ENCODE measurements at regions not wholly inside any gene's neighbourhood (a gene's known extent, or its start where the extent isn't known, plus 50 kb on each side); places are given as distances from the start of the nearest gene placed in this dataset.
A peak's percentile ranks its signal among the peaks of the same experiment; 100 is the strongest.
"Not testable (repeated sequence)": the region's sequence is repeated elsewhere in the genome, so short reads cannot be mapped to it uniquely, and the experiment has no call there.

GRCh38 chr3:95718168-95718567, 1096.2 kb upstream of the EPHA6 start:
- DNase-seq = no peak

GRCh38 chr3:95719481-95719880, 1094.9 kb upstream of the EPHA6 start:
- DNase-seq = no peak

GRCh38 chr3:95721938-95722337, 1092.5 kb upstream of the EPHA6 start:
- no peak for DNase-seq

GRCh38 chr3:95725770-95726169, 1088.6 kb upstream of the EPHA6 start:
- no peak for DNase-seq

DNA sequence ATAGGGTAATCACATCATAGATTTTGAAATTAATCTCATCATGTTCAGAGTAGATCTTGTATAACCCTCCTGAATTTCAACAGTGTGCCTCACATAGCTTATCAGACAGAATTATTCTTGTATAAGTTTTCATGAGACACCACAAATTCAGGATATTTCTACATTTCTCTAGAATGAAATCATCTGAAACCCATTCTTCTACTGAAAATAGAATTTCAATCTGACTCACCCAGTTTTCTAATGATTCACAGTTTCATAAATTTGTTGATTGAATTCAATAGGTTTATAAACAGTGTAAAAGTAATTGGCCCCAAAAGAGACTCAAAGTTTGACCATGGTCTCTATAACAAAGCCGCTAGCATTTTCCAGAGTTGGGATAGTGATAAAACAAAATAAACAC, 1082.6 kb upstream of the EPHA6 start:
- DNase-seq = no peak

DNA sequence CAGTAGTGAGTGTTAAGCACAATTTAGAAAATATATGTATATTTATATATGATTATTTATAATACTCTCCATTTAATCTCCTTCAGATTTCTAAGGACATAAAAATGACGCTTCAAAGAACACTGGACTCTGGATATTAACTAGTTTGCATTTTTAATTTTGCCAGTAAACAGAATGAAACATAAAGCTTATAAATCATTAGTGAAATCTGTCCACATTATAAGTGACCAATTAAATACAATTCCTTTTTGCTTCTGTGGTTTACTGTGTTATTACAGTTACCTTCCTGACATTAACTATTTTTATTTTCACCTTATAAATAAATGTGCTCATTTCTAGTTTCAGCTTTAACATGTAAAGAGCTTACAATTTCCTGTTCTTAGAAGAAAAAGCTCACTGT, 1081.1 kb upstream of the EPHA6 start:
- no peak for DNase-seq

GRCh38 chr3:95738045-95738444, 1076.3 kb upstream of the EPHA6 start:
- no peak for DNase-seq

- DNase-seq = not testable (repeated sequence)
These were observed 1069.5 kb upstream of the EPHA6 start for GRCh38 chr3:95744896-95745295.

- DNase-seq = peak; percentile 93
These were observed 1064.3 kb upstream of the EPHA6 start for GRCh38 chr3:95750097-95750496.

DNA sequence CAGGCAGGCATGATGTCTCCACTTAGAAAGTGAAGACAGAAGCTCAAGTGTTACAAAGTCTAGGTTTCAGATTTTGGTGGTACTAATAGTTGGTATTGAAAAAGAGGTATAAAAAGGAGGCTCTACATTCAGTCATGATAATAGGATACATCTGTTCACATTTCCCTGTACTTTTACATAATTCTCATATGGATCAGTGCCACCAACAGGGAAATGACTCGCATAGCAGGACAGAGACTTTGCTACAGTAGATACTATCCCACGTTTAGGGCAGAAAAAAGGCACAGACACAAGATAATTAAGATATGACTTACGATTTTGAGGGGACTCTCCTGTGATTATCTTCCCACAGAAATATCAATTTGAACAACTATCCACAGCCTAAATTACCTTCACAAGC, 1062.9 kb upstream of the EPHA6 start:
- DNase-seq = no peak

DNA sequence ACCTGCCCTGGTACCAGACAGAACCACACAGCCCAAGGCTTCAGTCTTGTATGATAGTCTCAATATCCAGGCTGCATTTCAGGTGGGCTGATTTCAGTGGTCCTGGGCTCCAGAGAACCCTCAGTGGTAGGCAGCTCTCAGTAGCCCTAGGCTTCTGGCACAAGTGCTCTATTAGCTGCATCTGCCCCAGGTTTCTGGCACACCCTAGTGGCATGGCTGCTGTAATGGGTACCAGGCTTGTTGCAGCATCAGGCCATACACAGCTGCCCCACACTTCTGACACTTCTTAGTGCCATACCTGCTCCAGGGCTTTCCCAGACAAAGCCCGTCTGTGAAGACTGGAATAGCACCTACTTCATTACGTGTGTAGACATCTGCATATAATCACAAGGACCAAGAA, 1062.2 kb upstream of the EPHA6 start:
- peak; percentile 30 for DNase-seq

DNA sequence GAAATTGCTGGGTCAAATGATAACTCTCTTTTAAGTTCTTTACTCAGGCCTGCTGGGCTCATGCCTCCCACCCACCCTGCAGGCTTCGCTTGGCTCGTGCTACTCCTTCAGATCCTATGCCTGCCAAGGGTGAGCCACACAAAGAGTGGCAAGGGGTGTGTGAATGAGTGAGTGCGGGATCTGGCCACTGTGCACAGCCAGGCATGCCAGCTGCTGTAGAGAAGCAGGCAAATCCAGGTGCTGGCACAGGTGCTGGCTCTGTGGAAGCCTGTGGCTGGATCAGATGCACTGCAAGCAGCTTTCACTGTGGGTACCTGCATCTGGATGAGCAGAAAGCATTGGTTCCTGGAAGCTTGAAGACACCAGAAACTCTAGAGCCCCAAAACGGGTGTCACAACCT, 1055.7 kb upstream of the EPHA6 start:
- DNase-seq = no peak

DNA sequence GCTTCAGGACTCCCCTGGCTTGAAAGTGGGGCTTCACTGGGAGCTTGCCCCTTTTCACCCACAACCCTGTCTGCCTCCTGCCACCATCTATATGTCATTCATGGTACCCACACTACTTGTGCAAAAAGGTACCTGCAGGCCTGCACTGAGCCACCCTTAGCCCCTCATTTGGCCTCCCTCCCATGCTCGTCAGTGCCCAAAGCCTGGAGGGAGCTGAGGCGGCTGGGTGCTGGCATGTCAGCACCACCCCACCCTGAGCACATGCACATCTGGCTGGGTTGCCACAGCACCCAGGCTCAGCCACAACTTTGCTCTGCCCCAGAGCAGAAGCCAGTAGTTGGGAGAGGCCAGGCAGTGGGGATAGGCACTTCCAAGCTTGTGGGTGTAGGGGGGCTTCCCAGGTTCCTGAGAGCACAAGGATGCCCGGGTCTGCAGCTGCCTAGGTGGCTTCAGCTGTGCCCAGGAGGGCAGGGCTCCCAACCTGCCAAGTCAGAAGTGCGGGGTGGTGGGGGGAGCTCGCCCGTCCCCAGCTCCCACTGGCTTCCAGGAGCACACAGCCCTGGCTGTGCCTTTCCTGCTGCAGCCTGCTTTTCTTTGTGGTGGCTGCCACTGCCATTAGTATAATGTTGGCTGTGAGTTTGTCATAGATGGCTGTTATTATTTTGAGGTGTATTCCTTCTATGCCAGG, 1054.6 kb upstream of the EPHA6 start:
- DNase-seq = no peak

- DNase-seq = peak; percentile 73
These were observed 1038.8 kb upstream of the EPHA6 start for GRCh38 chr3:95775486-95776094.

GRCh38 chr3:95781598-95781997, 1032.8 kb upstream of the EPHA6 start:
- no peak for DNase-seq

DNA sequence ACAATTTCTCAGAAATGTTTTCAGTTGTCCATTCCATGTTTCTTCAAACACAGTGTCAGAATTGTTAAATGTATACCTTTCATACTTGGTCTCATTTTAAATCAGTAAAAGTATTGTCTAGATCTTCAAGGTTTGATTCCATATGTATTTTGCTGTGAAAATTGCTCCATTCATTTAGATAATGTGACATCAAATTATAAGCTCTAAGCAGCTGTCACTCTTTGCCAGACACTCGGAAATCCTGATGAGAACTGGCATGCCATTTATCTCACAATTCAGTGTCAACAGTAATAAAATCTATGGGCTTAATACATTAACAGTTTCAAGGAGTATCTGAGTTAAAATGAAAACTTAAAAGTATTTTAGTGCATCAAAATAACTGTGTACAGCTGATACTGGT, 1025.3 kb upstream of the EPHA6 start:
- DNase-seq = no peak

- DNase-seq = no peak
These were observed 1017.3 kb upstream of the EPHA6 start for GRCh38 chr3:95797081-95797480.

DNA sequence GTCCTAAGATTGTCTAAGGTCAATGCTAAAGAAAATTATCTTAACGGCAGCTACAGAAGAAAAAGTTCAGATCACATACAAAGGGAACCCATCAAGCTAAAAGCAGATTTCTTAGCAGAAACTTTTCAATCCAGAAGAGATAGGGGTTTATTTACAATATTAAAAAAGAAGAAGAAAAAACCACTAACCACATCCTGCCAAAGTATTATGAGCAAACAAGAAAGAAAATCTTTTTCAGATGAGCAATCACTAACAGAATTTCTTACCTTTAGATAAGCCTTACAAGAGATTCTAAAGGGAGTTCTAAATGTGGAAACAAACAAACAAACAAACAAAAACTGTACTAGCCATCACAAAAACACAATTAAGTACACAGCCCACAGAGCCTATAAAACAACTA, 1015.8 kb upstream of the EPHA6 start:
- DNase-seq = no peak

- no peak for DNase-seq
These were observed 1003.9 kb upstream of the EPHA6 start for GRCh38 chr3:95810462-95810861.

- no peak for DNase-seq
These were observed 1001.1 kb upstream of the EPHA6 start for GRCh38 chr3:95813244-95813643.

- no peak for DNase-seq
These were observed 998.6 kb upstream of the EPHA6 start for GRCh38 chr3:95815828-95816227.

GRCh38 chr3:95826419-95826818, 988.0 kb upstream of the EPHA6 start:
- DNase-seq = no peak

DNA sequence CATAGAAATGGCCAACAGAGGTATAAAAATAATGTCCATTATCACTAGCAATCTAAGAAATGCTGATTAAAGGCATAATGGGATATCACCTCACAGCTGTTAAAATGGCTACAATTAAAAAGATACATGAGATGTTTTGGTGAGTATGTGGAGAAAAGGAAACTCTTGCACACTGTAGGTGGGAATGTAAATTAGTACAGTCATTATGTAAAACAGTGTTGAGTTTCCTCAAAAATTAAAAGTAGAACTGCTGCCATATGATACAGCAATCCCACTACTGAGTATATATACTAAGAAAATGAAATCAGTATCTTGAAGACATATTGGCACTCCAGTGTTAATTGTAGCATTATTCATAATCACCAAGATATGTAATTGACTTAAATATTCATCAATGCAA, 982.2 kb upstream of the EPHA6 start:
- DNase-seq = no peak

DNA sequence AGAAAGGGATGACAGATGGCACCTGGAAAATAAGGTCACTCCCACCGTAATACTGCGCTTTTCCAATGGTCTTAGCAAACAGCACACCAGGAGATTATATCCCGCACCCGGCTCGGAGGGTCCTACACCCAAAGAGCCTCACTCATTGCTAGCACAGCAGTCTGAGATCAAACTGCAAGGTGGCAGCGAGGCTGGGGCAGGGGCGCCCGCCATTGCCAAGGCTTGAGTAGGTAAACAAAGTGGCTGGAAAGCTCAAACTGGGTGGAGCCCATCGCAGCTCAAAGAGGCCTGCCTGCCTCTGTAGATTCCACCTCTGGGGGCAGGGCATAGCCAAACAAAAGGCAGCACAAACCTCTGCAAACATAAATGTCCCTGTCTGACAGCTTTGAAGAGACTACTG, 953.8 kb upstream of the EPHA6 start:
- not testable (repeated sequence) for DNase-seq

DNA sequence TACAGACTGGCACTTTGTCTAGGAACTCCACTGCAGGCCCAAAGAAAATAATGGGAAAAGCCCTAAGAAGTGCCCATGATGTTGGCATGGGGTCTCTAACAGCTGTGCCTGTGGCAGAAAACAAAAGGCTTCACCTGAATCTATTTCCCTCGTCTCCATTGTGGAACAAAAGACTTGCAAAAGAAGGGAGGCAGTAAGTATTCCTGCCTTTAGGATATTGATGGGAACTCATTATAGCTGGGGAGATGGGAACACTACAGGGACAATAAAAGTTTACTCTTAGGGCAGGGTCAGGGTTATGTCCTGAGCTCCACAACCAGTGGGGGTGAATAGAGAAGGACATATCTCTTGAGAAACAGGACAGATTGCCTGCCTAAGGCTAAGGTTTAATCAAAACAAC, 930.6 kb upstream of the EPHA6 start:
- no peak for DNase-seq

All from NCI-H82 (cell line).